HL-60 (cell line): ENCODE measurements at regions not wholly inside any gene's neighbourhood (a gene's known extent, or its start where the extent isn't known, plus 50 kb on each side); places are given as distances from the start of the nearest gene placed in this dataset.

Source experiments
- DNase-seq, 2 experiments: peaks; one replicate each; pipeline ENCODE4 v3.0.0-alpha.2; 2010 to 2020; ENCODE audit warnings: low read depth in 1 of 2, low spot score in 1 of 2
- H3K27ac ChIP-seq: fragments of 250-450 bp; sonication (Bioruptor Pico); replicated peaks from 2 replicates; pipeline ENCODE4 v1.5.1; 2020; ENCODE audit warnings: mild to moderate bottlenecking, moderate library complexity
- H3K27me3 ChIP-seq: fragments of 250-450 bp; sonication (Bioruptor Pico); 2 replicates; pipeline ENCODE4 v1.5.1; 2021; ENCODE audit warnings: mild to moderate bottlenecking, moderate library complexity; ENCODE audit not compliant: insufficient read depth, poor library complexity, severe bottlenecking
- H3K4me3 ChIP-seq: replicated peaks from 2 replicates; pipeline ENCODE4 v1.5.1; 2011; ENCODE audit warnings: mild to moderate bottlenecking, control low read depth, low read length; ENCODE audit not compliant: insufficient read depth
- GABPA ChIP-seq: IDR thresholded peaks from 2 replicates; pipeline ENCODE4 v1.6.1; 2012; ENCODE audit warnings: low read depth
- POLR2AphosphoS5 ChIP-seq: IDR thresholded peaks from 2 replicates; pipeline ENCODE4 v1.6.1; 2012; ENCODE audit warnings: low read depth
- SPI1 ChIP-seq: IDR thresholded peaks from 2 replicates; pipeline ENCODE4 v1.6.1; 2012; ENCODE audit warnings: low read depth, mild to moderate bottlenecking, borderline replicate concordance
- TF ChIP-seq, protein P1 (sequence below): IDR thresholded peaks from 2 replicates; pipeline ENCODE4 v1.6.1; 2012; ENCODE audit warnings: low read depth; ENCODE audit not compliant: insufficient replicate concordance
- TF ChIP-seq, protein P2 (sequence below): IDR thresholded peaks from one replicate; pipeline ENCODE4 v1.5.1; 2011; ENCODE audit warnings: low read length, control low read depth, inconsistent platforms; ENCODE audit not compliant: insufficient read depth

DNA sequence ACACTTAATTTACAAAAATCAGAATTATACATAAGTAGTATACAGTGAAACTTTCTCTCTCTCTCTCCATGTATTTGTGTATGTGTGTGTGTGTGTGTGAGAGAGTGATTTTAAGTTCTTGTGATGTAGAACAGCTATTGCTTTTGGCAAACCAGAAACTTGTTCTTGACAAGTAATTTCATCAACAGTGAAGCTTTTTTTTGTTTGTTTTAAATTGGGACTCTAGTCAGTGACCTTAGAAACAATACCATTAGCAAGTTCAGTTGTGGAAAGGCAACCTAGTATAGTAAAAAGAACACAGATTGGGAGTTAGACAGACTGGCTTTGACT, 319.1 kb downstream of the PTEN start:
- Histone ChIP-seq H3K27ac (no peak overlapping the region), H3K4me3 (no peak overlapping the region), H3K27me3 (no peaks in the 10 kb centered on the region)
- no peak for TF ChIP-seq SPI1
- TF ChIP-seq, protein P1, sequence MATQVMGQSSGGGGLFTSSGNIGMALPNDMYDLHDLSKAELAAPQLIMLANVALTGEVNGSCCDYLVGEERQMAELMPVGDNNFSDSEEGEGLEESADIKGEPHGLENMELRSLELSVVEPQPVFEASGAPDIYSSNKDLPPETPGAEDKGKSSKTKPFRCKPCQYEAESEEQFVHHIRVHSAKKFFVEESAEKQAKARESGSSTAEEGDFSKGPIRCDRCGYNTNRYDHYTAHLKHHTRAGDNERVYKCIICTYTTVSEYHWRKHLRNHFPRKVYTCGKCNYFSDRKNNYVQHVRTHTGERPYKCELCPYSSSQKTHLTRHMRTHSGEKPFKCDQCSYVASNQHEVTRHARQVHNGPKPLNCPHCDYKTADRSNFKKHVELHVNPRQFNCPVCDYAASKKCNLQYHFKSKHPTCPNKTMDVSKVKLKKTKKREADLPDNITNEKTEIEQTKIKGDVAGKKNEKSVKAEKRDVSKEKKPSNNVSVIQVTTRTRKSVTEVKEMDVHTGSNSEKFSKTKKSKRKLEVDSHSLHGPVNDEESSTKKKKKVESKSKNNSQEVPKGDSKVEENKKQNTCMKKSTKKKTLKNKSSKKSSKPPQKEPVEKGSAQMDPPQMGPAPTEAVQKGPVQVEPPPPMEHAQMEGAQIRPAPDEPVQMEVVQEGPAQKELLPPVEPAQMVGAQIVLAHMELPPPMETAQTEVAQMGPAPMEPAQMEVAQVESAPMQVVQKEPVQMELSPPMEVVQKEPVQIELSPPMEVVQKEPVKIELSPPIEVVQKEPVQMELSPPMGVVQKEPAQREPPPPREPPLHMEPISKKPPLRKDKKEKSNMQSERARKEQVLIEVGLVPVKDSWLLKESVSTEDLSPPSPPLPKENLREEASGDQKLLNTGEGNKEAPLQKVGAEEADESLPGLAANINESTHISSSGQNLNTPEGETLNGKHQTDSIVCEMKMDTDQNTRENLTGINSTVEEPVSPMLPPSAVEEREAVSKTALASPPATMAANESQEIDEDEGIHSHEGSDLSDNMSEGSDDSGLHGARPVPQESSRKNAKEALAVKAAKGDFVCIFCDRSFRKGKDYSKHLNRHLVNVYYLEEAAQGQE, result no peak
- TF ChIP-seq POLR2AphosphoS5, result no peak
- TF ChIP-seq, protein P2, sequence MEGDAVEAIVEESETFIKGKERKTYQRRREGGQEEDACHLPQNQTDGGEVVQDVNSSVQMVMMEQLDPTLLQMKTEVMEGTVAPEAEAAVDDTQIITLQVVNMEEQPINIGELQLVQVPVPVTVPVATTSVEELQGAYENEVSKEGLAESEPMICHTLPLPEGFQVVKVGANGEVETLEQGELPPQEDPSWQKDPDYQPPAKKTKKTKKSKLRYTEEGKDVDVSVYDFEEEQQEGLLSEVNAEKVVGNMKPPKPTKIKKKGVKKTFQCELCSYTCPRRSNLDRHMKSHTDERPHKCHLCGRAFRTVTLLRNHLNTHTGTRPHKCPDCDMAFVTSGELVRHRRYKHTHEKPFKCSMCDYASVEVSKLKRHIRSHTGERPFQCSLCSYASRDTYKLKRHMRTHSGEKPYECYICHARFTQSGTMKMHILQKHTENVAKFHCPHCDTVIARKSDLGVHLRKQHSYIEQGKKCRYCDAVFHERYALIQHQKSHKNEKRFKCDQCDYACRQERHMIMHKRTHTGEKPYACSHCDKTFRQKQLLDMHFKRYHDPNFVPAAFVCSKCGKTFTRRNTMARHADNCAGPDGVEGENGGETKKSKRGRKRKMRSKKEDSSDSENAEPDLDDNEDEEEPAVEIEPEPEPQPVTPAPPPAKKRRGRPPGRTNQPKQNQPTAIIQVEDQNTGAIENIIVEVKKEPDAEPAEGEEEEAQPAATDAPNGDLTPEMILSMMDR, result no peak
- no peak for TF ChIP-seq GABPA
- DNase-seq, result no peak

DNA sequence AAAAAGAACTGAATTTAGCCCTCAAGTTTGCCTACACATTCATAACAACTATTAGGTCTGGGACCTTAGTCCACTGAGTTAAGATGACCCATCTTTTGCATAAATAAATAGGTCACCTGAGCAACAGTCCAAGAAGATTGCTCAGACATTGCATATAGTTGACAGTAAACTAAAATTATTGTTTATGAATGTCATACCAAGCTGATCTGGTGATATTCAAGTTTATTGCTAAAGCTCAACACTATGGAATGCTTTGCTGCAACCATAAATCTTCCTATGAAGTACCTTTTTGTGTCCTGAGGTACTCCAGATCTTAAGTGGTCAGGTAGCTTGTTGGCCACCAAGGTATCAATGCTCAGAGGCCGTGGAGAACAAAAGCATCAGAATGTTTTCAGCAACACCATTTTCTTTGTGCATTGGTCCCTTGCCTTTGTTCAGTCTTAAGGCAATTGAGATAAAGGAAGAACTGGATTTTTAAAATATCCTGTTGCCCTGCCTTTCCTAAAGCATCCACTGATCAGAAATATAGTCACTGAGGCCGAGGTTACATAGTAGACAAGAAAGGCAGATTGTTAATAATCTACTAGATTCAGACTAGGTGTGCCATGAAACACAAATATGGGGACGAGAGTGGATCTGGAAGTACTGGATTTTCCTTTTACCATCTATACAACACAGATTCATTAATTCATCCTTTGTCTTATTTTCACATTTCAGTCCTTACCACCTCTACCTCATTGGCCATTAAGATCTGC, 321.3 kb downstream of the PTEN start:
- no peak for DNase-seq
- H3K4me3 ChIP-seq, result no peak overlapping the region
- TF ChIP-seq SPI1 (no peak), GABPA (no peak), POLR2AphosphoS5 (no peak)
- TF ChIP-seq, protein P1, result no peak
- TF ChIP-seq, protein P2, result no peak
- H3K27me3 ChIP-seq, result no peaks in the 10 kb centered on the region
- H3K27ac ChIP-seq, result no peak overlapping the region

DNA sequence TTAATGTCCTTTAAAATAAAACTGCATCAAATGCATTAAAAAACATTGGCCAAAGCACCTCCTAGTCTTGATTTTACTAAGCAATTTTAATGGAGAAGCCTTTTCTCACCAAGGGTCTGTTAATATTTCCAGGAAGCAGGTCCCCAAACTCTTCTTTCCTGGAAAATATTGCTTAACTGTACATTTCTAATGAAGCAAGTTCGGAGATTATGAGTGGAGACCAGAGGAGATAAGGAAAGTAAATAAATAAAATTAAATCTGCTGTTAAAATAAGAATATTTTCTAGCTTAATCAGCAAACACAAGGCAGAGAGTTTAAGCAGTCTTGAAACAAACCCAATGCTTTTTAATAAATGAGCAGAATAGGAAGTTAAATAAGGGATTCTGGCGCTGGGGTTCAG, 322.4 kb downstream of the PTEN start:
- H3K4me3 ChIP-seq, result no peak overlapping the region
- TF ChIP-seq, protein P1, result no peak
- TF ChIP-seq, protein P2, result no peak
- no peak for TF ChIP-seq GABPA
- TF ChIP-seq POLR2AphosphoS5, result no peak
- TF ChIP-seq SPI1, result no peak
- no peak for DNase-seq
- H3K27me3 ChIP-seq, result no peaks in the 10 kb centered on the region
- H3K27ac ChIP-seq, result no peak overlapping the region
